ENCODE measurements at regions not wholly inside any gene's neighbourhood (a gene's known extent, or its start where the extent isn't known, plus 50 kb on each side); places are given as distances from the start of the nearest gene placed in this dataset.

- DNase-seq = no peak
Observed at GRCh38 chr1:88104886-88105285, 579.2 kb upstream of the PKN2 start.

GRCh38 chr1:88111816-88112215, 572.3 kb upstream of the PKN2 start:
- DNase-seq = no peak

GRCh38 chr1:88117597-88117996, 566.5 kb upstream of the PKN2 start:
- no peak for DNase-seq

- no peak for DNase-seq
Observed at GRCh38 chr1:88118176-88118845, 565.8 kb upstream of the PKN2 start.

- DNase-seq = no peak
Observed at GRCh38 chr1:88124614-88125013, 559.5 kb upstream of the PKN2 start.

GRCh38 chr1:88126467-88126866, 557.6 kb upstream of the PKN2 start:
- no peak for DNase-seq

GRCh38 chr1:88133991-88134390, 550.1 kb upstream of the PKN2 start:
- DNase-seq = no peak

- no peak for DNase-seq
Observed at GRCh38 chr1:88134983-88135921, 548.8 kb upstream of the PKN2 start.

- no peak for DNase-seq
Observed at GRCh38 chr1:88139633-88140032, 544.4 kb upstream of the PKN2 start.

GRCh38 chr1:88140325-88140724, 543.7 kb upstream of the PKN2 start:
- DNase-seq = no peak

GRCh38 chr1:88141499-88142074, 542.5 kb upstream of the PKN2 start:
- no peak for DNase-seq

GRCh38 chr1:88145752-88146151, 538.3 kb upstream of the PKN2 start:
- no peak for DNase-seq

GRCh38 chr1:88149686-88150085, 534.4 kb upstream of the PKN2 start:
- DNase-seq = no peak

GRCh38 chr1:88150330-88150729, 533.7 kb upstream of the PKN2 start:
- DNase-seq = no peak

GRCh38 chr1:88163187-88163586, 520.9 kb upstream of the PKN2 start:
- no peak for DNase-seq

GRCh38 chr1:88168126-88168525, 515.9 kb upstream of the PKN2 start:
- no peak for DNase-seq

- DNase-seq = no peak
Observed at GRCh38 chr1:88169139-88169538, 514.9 kb upstream of the PKN2 start.

GRCh38 chr1:88169939-88170338, 514.1 kb upstream of the PKN2 start:
- no peak for DNase-seq

- no peak for DNase-seq
Observed at GRCh38 chr1:88175120-88175630, 508.9 kb upstream of the PKN2 start.

- no peak for DNase-seq
Observed at GRCh38 chr1:88175631-88176226, 508.3 kb upstream of the PKN2 start.

GRCh38 chr1:88179943-88180342, 504.1 kb upstream of the PKN2 start:
- no peak for DNase-seq

- peak; percentile 1 for DNase-seq
Observed at GRCh38 chr1:88180449-88181108, 503.5 kb upstream of the PKN2 start.

- no peak for DNase-seq
Observed at GRCh38 chr1:88186911-88187310, 497.2 kb upstream of the PKN2 start.

Data from GOT3 (cell line).